Gastroesophageal sphincter (tissue), 4 donors: ENCODE measurements at regions not wholly inside any gene's neighbourhood (a gene's known extent, or its start where the extent isn't known, plus 50 kb on each side); places are given as distances from the start of the nearest gene placed in this dataset.

Experiments
- ATAC-seq: fragments of 150-250 bp; one replicate; pipeline ENCODE4 v1.9.1; 2016; ENCODE audit warnings: mild to moderate bottlenecking, moderate library complexity
- H3K27ac ChIP-seq, 4 donors: fragments of 200-600 bp; sonication (generic) in 3 of 4; 1 replicate in 3 of 4; 2 replicates in 1 of 4; pipeline ENCODE4 v1.5.1; 2016 to 2019
- H3K27me3 ChIP-seq: fragments of 200-600 bp; sonication (generic); one replicate; pipeline ENCODE4 v1.5.1; 2019
- H3K36me3 ChIP-seq, 2 donors: fragments of 200-600 bp; sonication (generic); one replicate each; pipeline ENCODE4 v1.5.1; 2019; ENCODE audit warnings: control low read depth in 1 of 2
- H3K4me1 ChIP-seq, 3 donors: fragments of 200-600 bp; sonication (generic); 1 replicate in 2 of 3; 2 replicates in 1 of 3; pipeline ENCODE4 v1.5.1; 2016 to 2019; ENCODE audit warnings: control low read depth in 2 of 3
- H3K4me3 ChIP-seq, 2 donors: fragments of 200-600 bp; sonication (generic); one replicate each; pipeline ENCODE4 v1.5.1; 2019; ENCODE audit warnings: mild to moderate bottlenecking in 1 of 2, moderate library complexity in 1 of 2
- H3K9me3 ChIP-seq, 3 donors: fragments of 200-600 bp; sonication (generic); one replicate each; pipeline ENCODE4 v1.5.1; 2017 to 2019; ENCODE audit warnings: control low read depth in 2 of 3
- EP300 ChIP-seq: sonication (generic); formaldehyde crosslinking; IDR thresholded peaks from one replicate; pipeline ENCODE4 v1.6.1; 2017; ENCODE audit warnings: antibody characterized with exemption, mild to moderate bottlenecking
- POLR2A ChIP-seq, 2 donors: fragments of 450-650 bp; IDR thresholded peaks; one replicate each; pipeline ENCODE4 v1.6.1; 2017; ENCODE audit warnings: antibody characterized with exemption in 2 of 2, mild to moderate bottlenecking in 2 of 2, moderate library complexity in 1 of 2
- POLR2AphosphoS5 ChIP-seq: sonication (generic); formaldehyde crosslinking; IDR thresholded peaks from one replicate; pipeline ENCODE4 v1.6.1; 2017; ENCODE audit warnings: antibody characterized with exemption
- WGBS, 2 donors: methylation state at CpG; one replicate each; pipeline ENCODE4 v1.1.5; 2018; ENCODE audit warnings: low coverage in 1 of 2; 5-methylcytosine and 5-hydroxymethylcytosine counted together
- TF ChIP-seq, protein P1 (sequence below), 4 experiments: fragments of 200-600 bp in 2 of 4; fragments of 450-650 bp in 2 of 4; sonication (generic) in 1 of 4; IDR thresholded peaks; one replicate each; pipeline ENCODE4 v1.5.1; 2017 to 2019; ENCODE audit warnings: antibody characterized with exemption in 4 of 4, mild to moderate bottlenecking in 2 of 4, moderate library complexity in 2 of 4

DNA sequence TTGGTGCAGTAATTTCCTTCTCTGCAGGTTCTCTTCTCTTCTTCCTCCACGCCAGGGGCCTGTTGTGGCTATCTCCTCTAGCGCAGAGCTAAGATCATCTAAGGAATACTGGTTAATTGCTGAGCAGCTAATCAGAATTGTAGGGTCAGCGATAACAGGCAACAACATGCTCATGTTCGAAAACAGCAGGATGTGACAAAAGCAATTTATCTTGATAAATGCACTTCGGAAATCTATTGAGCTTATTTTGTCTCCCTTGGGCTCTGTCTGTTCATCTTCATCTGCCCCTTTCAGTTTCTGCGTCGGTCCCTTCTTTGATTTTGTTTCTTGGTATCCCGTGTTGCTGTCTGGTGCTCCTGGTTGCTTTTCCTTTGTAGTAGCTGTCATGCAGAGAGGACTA is 67.3 kb upstream of the MAP3K7 start:
- no peaks in the 10 kb centered on the region for H3K9me3 ChIP-seq
- ATAC-seq = no peak
- TF ChIP-seq POLR2AphosphoS5 (no peak), POLR2A (IDR thresholded peaks at IDR 0.05) (no peak), EP300 (no peak)
- TF ChIP-seq, protein P1, sequence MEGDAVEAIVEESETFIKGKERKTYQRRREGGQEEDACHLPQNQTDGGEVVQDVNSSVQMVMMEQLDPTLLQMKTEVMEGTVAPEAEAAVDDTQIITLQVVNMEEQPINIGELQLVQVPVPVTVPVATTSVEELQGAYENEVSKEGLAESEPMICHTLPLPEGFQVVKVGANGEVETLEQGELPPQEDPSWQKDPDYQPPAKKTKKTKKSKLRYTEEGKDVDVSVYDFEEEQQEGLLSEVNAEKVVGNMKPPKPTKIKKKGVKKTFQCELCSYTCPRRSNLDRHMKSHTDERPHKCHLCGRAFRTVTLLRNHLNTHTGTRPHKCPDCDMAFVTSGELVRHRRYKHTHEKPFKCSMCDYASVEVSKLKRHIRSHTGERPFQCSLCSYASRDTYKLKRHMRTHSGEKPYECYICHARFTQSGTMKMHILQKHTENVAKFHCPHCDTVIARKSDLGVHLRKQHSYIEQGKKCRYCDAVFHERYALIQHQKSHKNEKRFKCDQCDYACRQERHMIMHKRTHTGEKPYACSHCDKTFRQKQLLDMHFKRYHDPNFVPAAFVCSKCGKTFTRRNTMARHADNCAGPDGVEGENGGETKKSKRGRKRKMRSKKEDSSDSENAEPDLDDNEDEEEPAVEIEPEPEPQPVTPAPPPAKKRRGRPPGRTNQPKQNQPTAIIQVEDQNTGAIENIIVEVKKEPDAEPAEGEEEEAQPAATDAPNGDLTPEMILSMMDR (IDR thresholded peaks at IDR 0.05) = no peak
- H3K27me3 ChIP-seq = peaks cover 11% of the 10 kb centered on the region
- no peak overlapping the region for H3K27ac ChIP-seq
- H3K4me3 ChIP-seq = no peak overlapping the region
- 55 to 73% methylated on average over 8 of the region's 8 CpGs for WGBS, 2 donors
- no peaks in the 10 kb centered on the region for H3K36me3 ChIP-seq
- no peaks in the 10 kb centered on the region for H3K4me1 ChIP-seq

DNA sequence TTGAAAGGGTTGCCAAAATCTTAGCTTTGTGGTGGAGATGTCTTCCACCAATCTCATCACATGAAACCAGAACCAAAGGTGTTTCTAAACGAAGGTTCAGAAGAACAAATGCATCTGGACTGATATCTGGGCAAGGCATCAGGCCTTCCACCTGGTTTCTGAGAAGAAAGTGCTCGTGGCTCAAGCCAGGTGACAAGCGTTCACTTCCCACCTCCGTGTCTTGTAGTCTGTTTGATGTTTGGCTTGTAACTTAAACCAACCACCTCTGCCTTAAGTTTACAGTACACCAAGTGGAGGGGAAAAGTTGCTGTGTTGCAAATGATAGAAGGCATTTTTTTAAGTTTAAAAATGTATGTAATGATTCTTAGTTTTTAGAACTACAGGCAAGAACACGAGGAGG is 66.9 kb upstream of the MAP3K7 start:
- Histone ChIP-seq H3K36me3 (no peaks in the 10 kb centered on the region), H3K27me3 (peaks cover 11% of the 10 kb centered on the region), H3K27ac (no peak overlapping the region), H3K4me3 (no peak overlapping the region), H3K4me1 (no peaks in the 10 kb centered on the region), H3K9me3 (no peaks in the 10 kb centered on the region)
- TF ChIP-seq EP300 (no peak), POLR2AphosphoS5 (no peak), POLR2A (IDR thresholded peaks at IDR 0.05) (no peak)
- TF ChIP-seq, protein P1 (IDR thresholded peaks at IDR 0.05) = no peak
- WGBS, 2 donors = 62% methylated on average over 5 of the region's 5 CpGs
- no peak for ATAC-seq

DNA sequence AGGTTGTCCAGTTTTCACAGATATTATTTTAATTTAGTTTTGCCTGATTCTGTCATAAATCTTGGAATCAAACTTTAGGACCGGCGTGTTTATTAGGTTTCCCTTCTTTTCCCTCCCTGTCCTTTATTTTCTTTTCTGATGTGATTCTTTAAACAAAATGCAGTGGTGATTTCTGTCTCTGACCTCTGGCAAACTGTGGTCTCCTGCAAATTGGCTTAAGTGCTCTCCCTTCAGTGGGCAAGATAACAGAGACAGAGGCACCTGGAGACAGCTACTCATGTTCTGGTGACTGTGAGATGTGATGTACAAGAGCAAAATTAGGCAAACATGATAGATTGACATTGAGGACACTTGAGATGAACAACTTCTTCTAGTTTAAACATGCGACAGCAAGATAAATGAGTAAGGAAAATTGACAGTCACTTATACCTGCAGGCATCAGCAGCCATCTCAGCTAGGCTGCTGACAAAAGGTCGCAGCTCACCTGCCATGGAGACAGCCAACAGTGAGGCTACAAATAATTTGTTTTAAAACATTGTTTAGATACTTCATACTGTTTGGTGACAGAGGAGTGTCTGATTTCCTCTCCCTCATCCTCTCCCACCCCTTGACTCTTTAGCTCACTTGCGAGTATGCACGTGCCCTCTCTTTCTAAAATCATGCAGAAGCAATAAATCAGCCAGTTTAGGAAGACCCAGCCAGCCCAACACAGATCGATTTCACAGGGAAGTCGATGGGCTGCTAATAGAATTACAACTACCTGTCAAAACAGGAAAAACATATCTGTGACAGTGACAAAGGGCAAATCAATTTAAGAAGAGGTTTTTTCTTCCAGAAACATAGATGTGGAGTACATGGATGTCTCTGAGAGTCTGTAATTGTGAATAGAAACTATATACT is 63.4 kb upstream of the MAP3K7 start:
- Histone ChIP-seq H3K27ac (no peak overlapping the region), H3K4me1 (no peaks in the 10 kb centered on the region), H3K4me3 (no peak overlapping the region), H3K36me3 (no peaks in the 10 kb centered on the region), H3K27me3 (peaks cover 5% of the 10 kb centered on the region), H3K9me3 (no peaks in the 10 kb centered on the region)
- 57 to 77% methylated on average over 2 to 8 of the region's 8 CpGs for WGBS, 2 donors
- no peak for ATAC-seq
- TF ChIP-seq POLR2AphosphoS5 (no peak), POLR2A (IDR thresholded peaks at IDR 0.05) (no peak), EP300 (no peak)
- TF ChIP-seq, protein P1 (IDR thresholded peaks at IDR 0.05) = no peak

DNA sequence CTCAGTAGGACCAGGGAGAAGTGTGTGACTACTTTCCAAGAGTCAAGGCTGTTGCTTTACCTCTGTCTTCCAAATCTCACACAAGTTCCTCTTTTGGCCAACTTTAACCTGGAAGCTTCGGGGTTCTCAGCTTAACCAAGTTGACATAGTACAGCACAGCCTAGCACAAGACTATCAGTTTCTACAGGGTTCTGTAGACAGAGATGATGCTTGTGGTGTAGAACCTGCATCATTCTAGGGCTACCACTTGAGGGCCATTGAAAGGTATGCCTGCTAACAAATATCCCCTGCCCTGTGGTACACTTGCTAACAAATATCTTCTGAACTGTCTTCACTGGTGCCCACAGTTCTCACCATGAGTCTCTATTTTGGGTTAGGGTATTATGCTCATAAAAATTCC is 62.0 kb upstream of the MAP3K7 start:
- no peaks in the 10 kb centered on the region for H3K36me3 ChIP-seq
- TF ChIP-seq EP300 (no peak), POLR2A (IDR thresholded peaks at IDR 0.05) (no peak), POLR2AphosphoS5 (no peak)
- TF ChIP-seq, protein P1 (IDR thresholded peaks at IDR 0.05) = no peak
- H3K27ac ChIP-seq = no peak overlapping the region
- no peaks in the 10 kb centered on the region for H3K9me3 ChIP-seq
- H3K27me3 ChIP-seq = no peaks in the 10 kb centered on the region
- no peak overlapping the region for H3K4me3 ChIP-seq
- no peaks in the 10 kb centered on the region for H3K4me1 ChIP-seq
- 83% methylated on average over 1 of the region's 1 CpG; no CpG with 5 or more reads in 1 of the 2 donors for WGBS, 2 donors
- ATAC-seq = no peak

DNA sequence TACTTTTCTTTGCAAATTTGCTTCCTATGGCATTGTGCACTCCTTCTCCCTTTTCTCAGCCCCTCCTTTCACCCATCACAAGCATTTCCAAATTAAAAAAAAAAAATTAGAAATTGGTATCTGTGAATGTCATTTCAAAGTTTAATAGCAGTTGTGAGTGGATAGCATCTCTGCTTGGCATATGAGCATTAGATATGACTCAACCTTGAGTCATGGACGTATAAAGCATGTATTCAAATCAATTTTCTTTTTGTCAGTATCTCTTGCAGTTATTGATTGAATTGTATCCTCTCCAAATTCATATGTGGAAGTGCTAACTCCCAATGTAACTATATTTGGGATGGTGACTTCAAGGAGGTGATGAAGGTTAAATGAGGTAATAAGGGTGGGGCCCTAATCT is 60.1 kb upstream of the MAP3K7 start:
- no peak overlapping the region for H3K27ac ChIP-seq
- TF ChIP-seq, protein P1 (IDR thresholded peaks at IDR 0.05) = no peak
- TF ChIP-seq POLR2AphosphoS5 (no peak), POLR2A (IDR thresholded peaks at IDR 0.05) (no peak), EP300 (no peak)
- no peaks in the 10 kb centered on the region for H3K9me3 ChIP-seq
- no peak overlapping the region for H3K4me3 ChIP-seq
- no peak for ATAC-seq
- H3K36me3 ChIP-seq = no peaks in the 10 kb centered on the region
- 60% methylated on average over 1 of the region's 1 CpG for WGBS, 2 donors
- H3K4me1 ChIP-seq = no peaks in the 10 kb centered on the region
- H3K27me3 ChIP-seq = no peaks in the 10 kb centered on the region
